Mesenchymal stem cell (in vitro differentiated cells and primary cell): ENCODE measurements at regions not wholly inside any gene's neighbourhood (a gene's known extent, or its start where the extent isn't known, plus 50 kb on each side); places are given as distances from the start of the nearest gene placed in this dataset.
A peak's percentile ranks its signal among the peaks of the same experiment; 100 is the strongest.

Experiments used
- DNase-seq: peaks from one replicate; pipeline ENCODE4 v3.0.0-alpha.2; 2013
- H2AFZ ChIP-seq: one replicate; pipeline ENCODE4 v1.6.1; 2013; ENCODE audit warnings: low read depth, mild to moderate bottlenecking, control low read depth, inconsistent platforms, low read length, moderate library complexity
- H2AK5ac ChIP-seq: 2 replicates; pipeline ENCODE4 v1.6.1; 2013; ENCODE audit warnings: low read length, moderate library complexity, mild to moderate bottlenecking, inconsistent platforms; ENCODE audit not compliant: severe bottlenecking
- H2BK120ac ChIP-seq: one replicate; pipeline ENCODE4 v1.6.1; 2013; ENCODE audit warnings: low read depth, mild to moderate bottlenecking, inconsistent platforms, low read length, moderate library complexity
- H2BK12ac ChIP-seq, 2 experiments: one replicate each; pipeline ENCODE4 v1.6.1; 2013; ENCODE audit warnings: inconsistent platforms in 2 of 2, low read length in 2 of 2, mild to moderate bottlenecking in 2 of 2, moderate library complexity in 2 of 2, control low read depth in 1 of 2
- H2BK15ac ChIP-seq: one replicate; pipeline ENCODE4 v1.6.1; 2013; ENCODE audit warnings: mild to moderate bottlenecking, low read depth, inconsistent platforms; ENCODE audit not compliant: poor library complexity, severe bottlenecking
- H2BK5ac ChIP-seq: 2 replicates; pipeline ENCODE4 v1.6.1; 2013; ENCODE audit warnings: low read depth, mild to moderate bottlenecking, low read length, control low read depth, inconsistent platforms; ENCODE audit not compliant: poor library complexity, severe bottlenecking
- H3K14ac ChIP-seq, 2 experiments: one replicate each; pipeline ENCODE4 v1.6.1; 2013; ENCODE audit warnings: inconsistent platforms in 2 of 2, low read length in 2 of 2, control low read depth in 1 of 2, mild to moderate bottlenecking in 1 of 2, moderate library complexity in 1 of 2
- H3K18ac ChIP-seq, 2 experiments: one replicate each; pipeline ENCODE4 v1.6.1; 2013; ENCODE audit warnings: inconsistent platforms in 2 of 2, low read length in 2 of 2, control low read depth in 1 of 2, low read depth in 1 of 2, mild to moderate bottlenecking in 1 of 2
- H3K23ac ChIP-seq, 2 experiments: one replicate each; pipeline ENCODE4 v1.6.1; 2013; ENCODE audit warnings: inconsistent platforms in 2 of 2, low read length in 2 of 2, mild to moderate bottlenecking in 2 of 2, moderate library complexity in 2 of 2, control low read depth in 1 of 2
- H3K27ac ChIP-seq: 2 replicates; pipeline ENCODE4 v1.5.1; 2013; ENCODE audit warnings: mild to moderate bottlenecking, moderate library complexity, low read length, control low read depth, inconsistent platforms; ENCODE audit not compliant: poor library complexity, severe bottlenecking
- H3K27me3 ChIP-seq, 2 experiments: 2 replicates each; pipeline versions ENCODE4 v1.6.1 to v1.7.0; 2013; ENCODE audit warnings: low read length in 2 of 2, mild to moderate bottlenecking in 2 of 2, moderate library complexity in 2 of 2, control low read depth in 1 of 2, inconsistent platforms in 1 of 2; ENCODE audit not compliant: control insufficient read depth in 1 of 2, insufficient read depth in 1 of 2
- H3K36me3 ChIP-seq, 2 experiments: 2 replicates each; pipeline versions ENCODE4 v1.6.1 to v1.7.0; 2013; ENCODE audit warnings: low read length in 2 of 2, control low read depth in 1 of 2, inconsistent platforms in 1 of 2, low read depth in 1 of 2, mild to moderate bottlenecking in 1 of 2; ENCODE audit not compliant: insufficient read depth in 2 of 2, control insufficient read depth in 1 of 2
- H3K4ac ChIP-seq, 2 experiments: one replicate each; pipeline ENCODE4 v1.6.1; 2013; ENCODE audit warnings: inconsistent platforms in 2 of 2, low read length in 2 of 2, mild to moderate bottlenecking in 2 of 2, moderate library complexity in 2 of 2, control low read depth in 1 of 2, low read depth in 1 of 2
- H3K4me1 ChIP-seq: 2 replicates; pipeline ENCODE4 v1.6.1; 2013; ENCODE audit warnings: low read depth, low read length, control low read depth; ENCODE audit not compliant: control insufficient read depth, insufficient read depth
- H3K4me2 ChIP-seq: 2 replicates; pipeline ENCODE4 v1.6.1; 2013; ENCODE audit warnings: low read length, mild to moderate bottlenecking, inconsistent platforms; ENCODE audit not compliant: poor library complexity, severe bottlenecking
- H3K4me3 ChIP-seq, 2 experiments: 2 replicates each; pipeline versions ENCODE4 v1.5.1 to v1.7.0; 2013; ENCODE audit warnings: low read length in 2 of 2, mild to moderate bottlenecking in 2 of 2, control low read depth in 1 of 2, low read depth in 1 of 2; ENCODE audit not compliant: insufficient read depth in 1 of 2
- H3K79me1 ChIP-seq: replicated peaks from 2 replicates; pipeline ENCODE4 v1.6.1; 2013; ENCODE audit warnings: mild to moderate bottlenecking, control low read depth, low read length, inconsistent platforms; ENCODE audit not compliant: poor library complexity, severe bottlenecking
- H3K9ac ChIP-seq: 2 replicates; pipeline ENCODE4 v1.7.0; 2013; ENCODE audit warnings: mild to moderate bottlenecking, low read length, moderate library complexity
- H3K9me3 ChIP-seq: 2 replicates; pipeline ENCODE4 v1.7.0; 2013; ENCODE audit warnings: mild to moderate bottlenecking, low read length; ENCODE audit not compliant: control insufficient read depth
- H4K8ac ChIP-seq: one replicate; pipeline ENCODE4 v1.6.1; 2013; ENCODE audit warnings: inconsistent platforms, mild to moderate bottlenecking, low read length, moderate library complexity
- H4K91ac ChIP-seq: one replicate; pipeline ENCODE4 v1.6.1; 2013; ENCODE audit warnings: mild to moderate bottlenecking, low read length, inconsistent platforms
- WGBS: methylation state at CpG from one replicate; pipeline ENCODE4 v1.1.7; 2013; ENCODE audit warnings: mixed read lengths; 5-methylcytosine and 5-hydroxymethylcytosine counted together

DNA sequence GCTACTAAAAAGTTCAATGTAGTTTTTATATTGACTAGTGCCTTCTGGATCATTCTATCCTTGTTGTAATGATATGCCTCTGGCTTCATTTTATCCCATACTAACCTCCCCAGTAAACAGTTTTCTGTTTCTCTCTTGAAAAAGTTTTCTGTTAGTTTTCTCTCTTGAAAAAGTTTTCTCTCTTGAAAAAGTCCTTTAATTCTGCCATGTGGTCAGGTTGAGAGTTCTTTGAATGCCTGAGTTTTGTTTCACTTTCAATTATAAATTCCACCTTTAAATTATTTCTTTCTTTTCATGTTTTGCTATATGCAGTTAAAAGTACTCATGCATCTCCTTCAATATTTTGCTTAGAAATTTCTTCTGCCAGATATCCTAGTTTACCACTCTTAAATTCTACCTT is 1139.6 kb downstream of the STPG2 start:
- Histone ChIP-seq H3K4me3 (no peak overlapping the region), H2AK5ac (no peak overlapping the region), H2BK120ac (no peak overlapping the region), H3K4me2 (no peak overlapping the region), H2AFZ (no peak overlapping the region), H3K18ac (no peak overlapping the region), H4K91ac (no peak overlapping the region), H3K9me3 (no peaks in the 10 kb centered on the region), H3K9ac (no peak overlapping the region), H3K27me3 (no peaks in the 10 kb centered on the region), H3K36me3 (no peaks in the 10 kb centered on the region), H3K27ac (no peak overlapping the region), H2BK15ac (no peak overlapping the region), H2BK5ac (no peak overlapping the region), H3K14ac (no peak overlapping the region), H3K23ac (no peak overlapping the region), H3K79me1 (no peaks in the 10 kb centered on the region), H3K4ac (no peak overlapping the region), H2BK12ac (no peak overlapping the region), H3K4me1 (no peaks in the 10 kb centered on the region), H4K8ac (no peak overlapping the region)
- no peak for DNase-seq

GRCh38 chr4:97013309-97013708 is 1130.0 kb downstream of the STPG2 start:
- WGBS = no CpG with 5 or more reads among the region's 3 CpGs

DNA sequence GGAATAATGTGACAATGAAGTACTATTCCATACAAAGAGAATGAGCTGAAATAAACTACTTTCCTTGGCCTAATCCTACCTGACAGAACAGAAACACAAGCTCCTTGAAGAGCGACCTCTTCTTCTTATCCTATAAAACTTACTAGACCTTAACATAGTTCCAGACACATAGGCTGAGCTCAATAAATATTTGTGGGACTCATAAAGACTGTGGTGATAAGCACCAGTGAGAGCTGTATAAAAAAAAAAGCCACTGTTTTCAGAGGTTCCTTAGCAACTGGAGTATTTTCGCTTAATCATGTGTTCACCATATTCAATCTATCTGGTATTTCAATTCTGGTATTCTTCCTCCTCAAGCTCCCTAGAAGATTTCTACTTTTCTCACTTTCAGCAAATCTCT is 1129.6 kb downstream of the STPG2 start:
- Histone ChIP-seq H3K9me3 (peaks cover 3% of the 10 kb centered on the region), H2AK5ac (no peak overlapping the region), H3K23ac (no peak overlapping the region), H3K9ac (no peak overlapping the region), H2BK5ac (no peak overlapping the region), H3K4me2 (no peak overlapping the region), H3K27ac (peak overlapping the region; percentile 17), H2BK15ac (no peak overlapping the region), H4K91ac (no peak overlapping the region), H2BK12ac (no peak overlapping the region), H2AFZ (no peak overlapping the region), H3K4ac (no peak overlapping the region), H3K4me3 (no peak overlapping the region), H3K18ac (no peak overlapping the region), H3K79me1 (no peaks in the 10 kb centered on the region), H2BK120ac (no peak overlapping the region), H3K4me1 (no peaks in the 10 kb centered on the region), H3K14ac (no peak overlapping the region), H3K36me3 (no peaks in the 10 kb centered on the region), H4K8ac (no peak overlapping the region), H3K27me3 (no peaks in the 10 kb centered on the region)
- peak; percentile 2 for DNase-seq
- WGBS = 86% methylated on average over 2 of the region's 2 CpGs

More at GRCh38 chr4:97013309-97013708, 1130.0 kb downstream of the STPG2 start:
- no peak for DNase-seq
- Histone ChIP-seq H2AFZ (no peak overlapping the region), H4K8ac (no peak overlapping the region), H2BK120ac (no peak overlapping the region), H3K27ac (peak overlapping the region; percentile 17), H2BK5ac (no peak overlapping the region), H3K4me1 (no peaks in the 10 kb centered on the region), H3K4ac (no peak overlapping the region), H4K91ac (no peak overlapping the region), H3K14ac (no peak overlapping the region), H2AK5ac (no peak overlapping the region), H3K9ac (no peak overlapping the region), H2BK15ac (no peak overlapping the region), H2BK12ac (no peak overlapping the region), H3K79me1 (no peaks in the 10 kb centered on the region), H3K36me3 (no peaks in the 10 kb centered on the region), H3K27me3 (no peaks in the 10 kb centered on the region), H3K9me3 (peaks cover 3% of the 10 kb centered on the region), H3K23ac (no peak overlapping the region), H3K4me2 (no peak overlapping the region), H3K4me3 (no peak overlapping the region), H3K18ac (no peak overlapping the region)

DNA sequence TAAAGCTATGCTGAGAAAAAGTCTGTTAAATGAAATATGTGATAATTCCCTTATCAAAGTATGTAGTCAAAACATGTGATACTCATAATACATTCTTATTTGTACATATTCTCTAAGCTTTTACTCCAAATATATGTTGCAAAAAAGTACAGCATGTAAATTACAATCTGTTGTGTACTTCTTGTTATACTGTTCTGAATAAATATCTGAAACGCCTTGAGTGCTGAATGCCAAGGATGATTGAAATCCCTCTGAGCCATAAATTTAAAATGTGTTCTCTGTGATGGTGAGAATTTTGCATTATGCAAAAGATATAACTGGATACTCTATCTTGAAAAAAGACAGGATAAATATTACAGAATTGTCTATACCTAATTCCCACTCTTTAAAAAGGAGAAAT is 1128.0 kb downstream of the STPG2 start:
- H2BK15ac ChIP-seq = no peak overlapping the region
- H3K4ac ChIP-seq = no peak overlapping the region
- H3K9me3 ChIP-seq = peaks cover 3% of the 10 kb centered on the region
- H4K91ac ChIP-seq = no peak overlapping the region
- H3K9ac ChIP-seq = no peak overlapping the region
- no peak overlapping the region for H2AFZ ChIP-seq
- H3K4me1 ChIP-seq = no peaks in the 10 kb centered on the region
- no peak overlapping the region for H3K27ac ChIP-seq
- no peak overlapping the region for H3K23ac ChIP-seq
- DNase-seq = no peak
- H2BK12ac ChIP-seq = no peak overlapping the region
- H2BK120ac ChIP-seq = no peak overlapping the region
- no peak overlapping the region for H3K18ac ChIP-seq
- H3K27me3 ChIP-seq = no peaks in the 10 kb centered on the region
- no peak overlapping the region for H3K4me2 ChIP-seq
- no peak overlapping the region for H3K4me3 ChIP-seq
- no peak overlapping the region for H2AK5ac ChIP-seq
- H2BK5ac ChIP-seq = no peak overlapping the region
- H3K36me3 ChIP-seq = no peaks in the 10 kb centered on the region
- H3K79me1 ChIP-seq = no peaks in the 10 kb centered on the region
- H4K8ac ChIP-seq = no peak overlapping the region
- no peak overlapping the region for H3K14ac ChIP-seq
- WGBS = 71% methylated on average over 1 of the region's 1 CpG
